ENCODE measurements at regions not wholly inside any gene's neighbourhood (a gene's known extent, or its start where the extent isn't known, plus 50 kb on each side); places are given as distances from the start of the nearest gene placed in this dataset.

- no peaks in the 10 kb centered on the region for H3K27me3 ChIP-seq
- no peaks in the 10 kb centered on the region for H3K36me3 ChIP-seq
- peaks cover 0 to 3% of the 10 kb centered on the region in 2 donors for H3K9me3 ChIP-seq
- no peaks in the 10 kb centered on the region for H3K4me1 ChIP-seq
- TF ChIP-seq CTCF (IDR thresholded peaks at IDR 0.05), result no peak
- no peak for TF ChIP-seq POLR2A (IDR thresholded peaks at IDR 0.05)
- intact Hi-C loops (cut with DNase I; ENCODE audit: low total_unique reads), result no loop called here
- no peak overlapping the region for H3K27ac ChIP-seq
- no peak overlapping the region for H3K4me3 ChIP-seq
- DNase-seq, result no peak
Measured at GRCh38 chrX:45267007-45267406, 66.3 kb upstream of the DIPK2B start.

GRCh38 chrX:45266456-45266855, 65.8 kb upstream of the DIPK2B start:
- Histone ChIP-seq H3K36me3 (no peaks in the 10 kb centered on the region), H3K27me3 (no peaks in the 10 kb centered on the region), H3K27ac (no peak overlapping the region), H3K4me3 (no peak overlapping the region), H3K4me1 (no peaks in the 10 kb centered on the region), H3K9me3 (peaks cover 0 to 3% of the 10 kb centered on the region in 2 donors)
- intact Hi-C loops (cut with DNase I; ENCODE audit: low total_unique reads), result no loop called here
- DNase-seq, result no peak
- TF ChIP-seq CTCF (IDR thresholded peaks at IDR 0.05) (no peak), POLR2A (IDR thresholded peaks at IDR 0.05) (no peak)

GRCh38 chrX:45264865-45265264, 64.2 kb upstream of the DIPK2B start:
- no peak overlapping the region for H3K4me3 ChIP-seq
- intact Hi-C loops (cut with DNase I; ENCODE audit: low total_unique reads), result no loop called here

GRCh38 chrX:45261471-45261870, 60.8 kb upstream of the DIPK2B start:
- no peaks in the 10 kb centered on the region for H3K36me3 ChIP-seq
- TF ChIP-seq CTCF (IDR thresholded peaks at IDR 0.05), result no peak
- no peak for TF ChIP-seq POLR2A (IDR thresholded peaks at IDR 0.05)
- no peaks in the 10 kb centered on the region for H3K9me3 ChIP-seq
- H3K4me3 ChIP-seq, result no peak overlapping the region
- H3K4me1 ChIP-seq, result no peaks in the 10 kb centered on the region
- intact Hi-C loops (cut with DNase I; ENCODE audit: low total_unique reads), result no loop called here
- no peak for DNase-seq
- H3K27me3 ChIP-seq, result no peaks in the 10 kb centered on the region
- H3K27ac ChIP-seq, result no peak overlapping the region

More at GRCh38 chrX:45264865-45265264, 64.2 kb upstream of the DIPK2B start:
- no peaks in the 10 kb centered on the region for H3K36me3 ChIP-seq
- TF ChIP-seq POLR2A (IDR thresholded peaks at IDR 0.05) (no peak), CTCF (IDR thresholded peaks at IDR 0.05) (no peak)
- no peaks in the 10 kb centered on the region for H3K27me3 ChIP-seq
- H3K4me1 ChIP-seq, result no peaks in the 10 kb centered on the region
- H3K27ac ChIP-seq, result no peak overlapping the region
- no peak for DNase-seq
- peaks cover 0 to 3% of the 10 kb centered on the region in 2 donors for H3K9me3 ChIP-seq

- Histone ChIP-seq H3K27me3 (no peaks in the 10 kb centered on the region), H3K4me1 (no peaks in the 10 kb centered on the region), H3K27ac (no peak overlapping the region), H3K9me3 (no peaks in the 10 kb centered on the region), H3K36me3 (no peaks in the 10 kb centered on the region), H3K4me3 (no peak overlapping the region)
- DNase-seq, result no peak
- intact Hi-C loops (cut with DNase I; ENCODE audit: low total_unique reads), result no loop called here
- TF ChIP-seq POLR2A (IDR thresholded peaks at IDR 0.05) (no peak), CTCF (IDR thresholded peaks at IDR 0.05) (no peak)
Measured at GRCh38 chrX:45261005-45261404, 60.3 kb upstream of the DIPK2B start.
